Esophagus muscularis mucosa (tissue), 4 donors: ENCODE measurements at regions not wholly inside any gene's neighbourhood (a gene's known extent, or its start where the extent isn't known, plus 50 kb on each side); places are given as distances from the start of the nearest gene placed in this dataset.

ENCODE experiments used
- DNase-seq: peaks from one replicate; pipeline ENCODE4 v3.0.0-alpha.2; 2017; ENCODE audit errors: extremely low spot score
- H3K27ac ChIP-seq, 4 donors: fragments of 200-600 bp; sonication (generic); replicated peaks in 1 of 4; 1 replicate in 3 of 4; 2 replicates in 1 of 4; pipeline ENCODE4 v1.5.1; 2016 to 2019; ENCODE audit warnings: mild to moderate bottlenecking in 1 of 4
- H3K27me3 ChIP-seq, 4 donors: fragments of 200-600 bp; sonication (generic); one replicate each; pipeline versions ENCODE4 v1.5.1 to v1.6.0; 2016 to 2019
- H3K36me3 ChIP-seq, 4 donors: fragments of 200-600 bp; sonication (generic); one replicate each; pipeline ENCODE4 v1.5.1; 2016 to 2019
- H3K4me1 ChIP-seq, 4 donors: fragments of 200-600 bp; sonication (generic); one replicate each; pipeline ENCODE4 v1.5.1; 2016 to 2019
- H3K4me3 ChIP-seq, 4 donors: fragments of 200-600 bp; sonication (generic); 1 replicate in 2 of 4; 2 replicates in 2 of 4; pipeline ENCODE4 v1.5.1; 2016 to 2019; ENCODE audit warnings: mild to moderate bottlenecking in 4 of 4, moderate library complexity in 1 of 4
- H3K9me3 ChIP-seq, 4 donors: fragments of 200-600 bp; sonication (generic); 1 replicate in 3 of 4; 2 replicates in 1 of 4; pipeline ENCODE4 v1.5.1; 2016 to 2019
- EP300 ChIP-seq: sonication (generic); formaldehyde crosslinking; IDR thresholded peaks from one replicate; pipeline ENCODE4 v1.6.1; 2017; ENCODE audit warnings: antibody characterized with exemption
- POLR2A ChIP-seq: fragments of 450-650 bp; IDR thresholded peaks from one replicate; pipeline ENCODE4 v1.6.1; 2017; ENCODE audit warnings: antibody characterized with exemption, moderate library complexity, mild to moderate bottlenecking, low read depth
- POLR2AphosphoS5 ChIP-seq, 2 donors: sonication (generic); formaldehyde crosslinking; IDR thresholded peaks; one replicate each; pipeline ENCODE4 v1.6.1; 2017; ENCODE audit warnings: antibody characterized with exemption in 2 of 2
- WGBS: methylation state at CpG from one replicate; pipeline ENCODE4 v1.1.5; 2018; 5-methylcytosine and 5-hydroxymethylcytosine counted together
- intact Hi-C: fragments of 100-400 bp; cut with DNase I; formaldehyde crosslinking; loops from one replicate; pipeline ENCODE4 v1.15.1; 2023
- TF ChIP-seq, protein P1 (sequence below), 3 experiments: fragments of 200-600 bp in 2 of 3; fragments of 450-650 bp in 1 of 3; sonication (generic) in 2 of 3; IDR thresholded peaks; one replicate each; pipeline ENCODE4 v1.5.1; 2017 to 2019; ENCODE audit warnings: antibody characterized with exemption in 3 of 3, mild to moderate bottlenecking in 2 of 3, moderate library complexity in 1 of 3

DNA sequence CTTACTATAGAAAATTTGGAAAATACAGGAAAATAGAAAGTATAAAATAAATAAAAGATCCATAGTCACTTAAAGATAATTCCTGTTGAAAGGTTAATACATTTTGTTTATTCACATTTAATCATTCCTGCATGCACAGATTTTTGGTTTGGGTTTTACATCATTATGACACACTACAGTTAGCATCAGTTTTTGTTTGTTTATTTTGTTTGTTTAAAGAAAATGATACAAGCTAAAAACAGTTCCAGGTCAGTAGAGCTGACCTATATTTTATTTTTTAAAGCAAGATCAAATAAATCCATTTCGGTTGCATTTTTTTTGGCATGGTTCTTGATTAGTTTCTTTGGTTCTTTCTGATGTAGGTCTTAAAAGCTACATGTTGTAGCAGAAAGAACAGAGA, 68.8 kb upstream of the CCDC91 start:
- no peak for DNase-seq
- Histone ChIP-seq H3K36me3 (no peaks in the 10 kb centered on the region), H3K4me3 (no peak overlapping the region), H3K4me1 (no peaks in the 10 kb centered on the region), H3K27ac (no peak overlapping the region), H3K27me3 (no peaks in the 10 kb centered on the region), H3K9me3 (no peaks in the 10 kb centered on the region)
- 82% methylated on average over 1 of the region's 1 CpG for WGBS
- TF ChIP-seq POLR2AphosphoS5 (IDR thresholded peaks at IDR 0.05) (no peak), EP300 (no peak), POLR2A (no peak)
- TF ChIP-seq, protein P1, sequence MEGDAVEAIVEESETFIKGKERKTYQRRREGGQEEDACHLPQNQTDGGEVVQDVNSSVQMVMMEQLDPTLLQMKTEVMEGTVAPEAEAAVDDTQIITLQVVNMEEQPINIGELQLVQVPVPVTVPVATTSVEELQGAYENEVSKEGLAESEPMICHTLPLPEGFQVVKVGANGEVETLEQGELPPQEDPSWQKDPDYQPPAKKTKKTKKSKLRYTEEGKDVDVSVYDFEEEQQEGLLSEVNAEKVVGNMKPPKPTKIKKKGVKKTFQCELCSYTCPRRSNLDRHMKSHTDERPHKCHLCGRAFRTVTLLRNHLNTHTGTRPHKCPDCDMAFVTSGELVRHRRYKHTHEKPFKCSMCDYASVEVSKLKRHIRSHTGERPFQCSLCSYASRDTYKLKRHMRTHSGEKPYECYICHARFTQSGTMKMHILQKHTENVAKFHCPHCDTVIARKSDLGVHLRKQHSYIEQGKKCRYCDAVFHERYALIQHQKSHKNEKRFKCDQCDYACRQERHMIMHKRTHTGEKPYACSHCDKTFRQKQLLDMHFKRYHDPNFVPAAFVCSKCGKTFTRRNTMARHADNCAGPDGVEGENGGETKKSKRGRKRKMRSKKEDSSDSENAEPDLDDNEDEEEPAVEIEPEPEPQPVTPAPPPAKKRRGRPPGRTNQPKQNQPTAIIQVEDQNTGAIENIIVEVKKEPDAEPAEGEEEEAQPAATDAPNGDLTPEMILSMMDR (IDR thresholded peaks at IDR 0.05) = no peak
- intact Hi-C loops = no loop called here

DNA sequence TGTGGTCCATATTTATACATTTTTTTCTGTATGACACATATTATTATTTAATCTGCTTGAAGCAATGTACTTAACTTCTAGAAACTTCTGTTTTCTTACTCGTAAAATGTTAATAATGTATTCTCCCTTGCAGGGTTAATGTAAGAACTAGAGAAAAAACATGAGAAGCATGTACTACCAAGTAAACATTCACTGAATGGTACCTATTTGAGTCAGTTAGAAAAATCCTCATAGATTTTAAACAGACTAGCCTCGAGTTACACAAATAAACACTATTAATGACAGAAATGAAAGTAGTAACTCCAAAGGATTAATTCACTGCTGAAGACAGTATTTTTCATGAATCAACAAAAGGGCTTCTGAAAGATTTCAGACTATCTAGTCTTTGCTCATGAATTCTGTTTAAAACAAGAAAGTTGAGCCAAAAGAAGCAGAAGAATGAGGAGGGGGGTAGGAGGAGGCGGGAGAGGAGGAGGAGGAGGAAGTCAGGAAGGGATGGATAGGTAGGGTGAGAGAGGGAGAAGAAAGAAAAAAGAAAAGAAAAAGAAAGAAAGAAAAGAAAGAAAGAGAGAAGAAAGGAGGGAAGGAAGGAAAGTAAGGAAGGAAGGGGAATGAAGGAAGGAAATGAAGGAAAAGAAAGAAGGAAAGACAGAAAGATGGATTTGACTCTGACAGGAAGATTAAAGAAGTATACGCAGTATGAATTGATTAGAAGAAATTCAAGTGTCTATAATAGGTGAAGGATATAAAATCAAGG, 68.2 kb upstream of the CCDC91 start:
- Histone ChIP-seq H3K27me3 (no peaks in the 10 kb centered on the region), H3K4me3 (no peak overlapping the region), H3K4me1 (no peaks in the 10 kb centered on the region), H3K27ac (no peak overlapping the region), H3K36me3 (no peaks in the 10 kb centered on the region), H3K9me3 (no peaks in the 10 kb centered on the region)
- TF ChIP-seq POLR2AphosphoS5 (IDR thresholded peaks at IDR 0.05) (no peak), EP300 (no peak), POLR2A (no peak)
- TF ChIP-seq, protein P1 (IDR thresholded peaks at IDR 0.05) = no peak
- intact Hi-C loops = no loop called here
- WGBS = 73% methylated on average over 4 of the region's 4 CpGs
- no peak for DNase-seq

DNA sequence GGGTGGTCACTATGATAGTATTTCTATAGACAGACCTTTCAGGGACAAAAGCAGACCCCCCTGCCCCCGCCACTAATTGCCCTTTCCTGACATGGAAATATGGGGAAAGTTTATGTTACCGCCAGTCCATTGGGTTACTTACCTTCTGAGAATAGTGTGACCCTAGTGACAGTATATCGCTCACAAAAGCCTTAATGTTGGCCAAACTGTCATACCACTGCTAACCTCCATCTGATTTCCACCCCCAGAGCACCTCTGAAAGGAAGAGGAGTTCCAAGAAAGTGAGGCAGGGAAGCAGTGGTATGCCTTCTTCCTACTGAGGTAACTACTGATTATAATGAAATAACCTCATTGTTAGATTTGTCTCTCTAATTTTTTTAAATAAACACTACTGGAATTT, 67.5 kb upstream of the CCDC91 start:
- H3K27me3 ChIP-seq = no peaks in the 10 kb centered on the region
- 92% methylated on average over 3 of the region's 3 CpGs for WGBS
- DNase-seq = no peak
- H3K4me3 ChIP-seq = no peak overlapping the region
- TF ChIP-seq POLR2A (no peak), POLR2AphosphoS5 (IDR thresholded peaks at IDR 0.05) (no peak), EP300 (no peak)
- TF ChIP-seq, protein P1 (IDR thresholded peaks at IDR 0.05) = no peak
- no peaks in the 10 kb centered on the region for H3K36me3 ChIP-seq
- no peaks in the 10 kb centered on the region for H3K9me3 ChIP-seq
- no peaks in the 10 kb centered on the region for H3K4me1 ChIP-seq
- intact Hi-C loops = no loop called here
- H3K27ac ChIP-seq = no peak overlapping the region

DNA sequence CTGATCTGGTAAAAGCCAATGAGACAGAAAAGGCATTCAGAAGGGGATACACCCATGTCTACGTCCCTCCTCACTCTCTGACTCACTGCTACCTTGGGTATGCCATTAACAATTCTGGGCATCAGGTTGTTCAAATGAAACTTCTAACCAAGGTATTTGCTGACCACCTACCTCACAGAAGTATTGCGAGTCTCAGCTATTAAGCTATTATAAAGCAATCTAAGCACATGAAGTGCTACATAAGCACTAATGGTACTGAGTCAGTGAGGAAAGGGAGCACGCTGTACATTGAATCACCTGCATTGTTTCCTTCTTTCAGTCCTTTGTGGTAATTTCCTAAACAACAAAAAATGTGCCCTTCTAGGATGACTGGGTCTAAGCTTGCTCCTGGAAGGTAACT, 62.8 kb upstream of the CCDC91 start:
- no peaks in the 10 kb centered on the region for H3K36me3 ChIP-seq
- DNase-seq = no peak
- H3K4me1 ChIP-seq = peaks cover 0 to 11% (median 4%) of the 10 kb centered on the region in 4 donors
- H3K27me3 ChIP-seq = no peaks in the 10 kb centered on the region
- 96% methylated on average over 3 of the region's 3 CpGs for WGBS
- intact Hi-C loops = no loop called here
- TF ChIP-seq POLR2AphosphoS5 (IDR thresholded peaks at IDR 0.05) (no peak), EP300 (no peak), POLR2A (no peak)
- TF ChIP-seq, protein P1 (IDR thresholded peaks at IDR 0.05) = no peak
- H3K9me3 ChIP-seq = no peaks in the 10 kb centered on the region
- H3K4me3 ChIP-seq = no peak overlapping the region
- H3K27ac ChIP-seq = no peak overlapping the region

DNA sequence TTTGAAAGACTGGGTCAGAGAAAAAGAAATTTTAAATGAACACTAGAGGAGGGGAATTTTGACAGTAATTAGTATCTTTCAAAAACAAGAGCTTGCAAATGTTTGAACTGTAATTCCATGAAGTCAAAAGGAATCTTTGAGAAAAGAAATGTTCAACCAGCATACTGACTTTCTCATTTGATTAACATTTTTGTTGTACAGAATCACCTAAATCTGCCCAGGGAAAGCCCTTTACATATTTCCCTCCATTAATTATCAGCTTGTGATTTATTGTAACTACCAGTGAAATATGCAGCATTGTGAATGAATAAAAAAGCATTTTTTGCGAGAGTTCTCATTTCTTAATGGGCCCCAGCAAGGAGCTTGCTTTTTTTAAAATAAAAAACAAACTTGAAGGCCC, 61.2 kb upstream of the CCDC91 start:
- H3K27me3 ChIP-seq = no peaks in the 10 kb centered on the region
- H3K4me1 ChIP-seq = peaks cover 0 to 11% (median 4%) of the 10 kb centered on the region in 4 donors
- no peak overlapping the region for H3K4me3 ChIP-seq
- 94% methylated on average over 1 of the region's 1 CpG for WGBS
- TF ChIP-seq POLR2A (no peak), POLR2AphosphoS5 (IDR thresholded peaks at IDR 0.05) (no peak), EP300 (no peak)
- TF ChIP-seq, protein P1 (IDR thresholded peaks at IDR 0.05) = no peak
- H3K27ac ChIP-seq = no peak overlapping the region
- no peak for DNase-seq
- H3K36me3 ChIP-seq = no peaks in the 10 kb centered on the region
- H3K9me3 ChIP-seq = no peaks in the 10 kb centered on the region
- intact Hi-C loops = no loop called here
